ENCODE measurements at regions not wholly inside any gene's neighbourhood (a gene's known extent, or its start where the extent isn't known, plus 50 kb on each side); places are given as distances from the start of the nearest gene placed in this dataset.
A peak's percentile ranks its signal among the peaks of the same experiment; 100 is the strongest.

DNA sequence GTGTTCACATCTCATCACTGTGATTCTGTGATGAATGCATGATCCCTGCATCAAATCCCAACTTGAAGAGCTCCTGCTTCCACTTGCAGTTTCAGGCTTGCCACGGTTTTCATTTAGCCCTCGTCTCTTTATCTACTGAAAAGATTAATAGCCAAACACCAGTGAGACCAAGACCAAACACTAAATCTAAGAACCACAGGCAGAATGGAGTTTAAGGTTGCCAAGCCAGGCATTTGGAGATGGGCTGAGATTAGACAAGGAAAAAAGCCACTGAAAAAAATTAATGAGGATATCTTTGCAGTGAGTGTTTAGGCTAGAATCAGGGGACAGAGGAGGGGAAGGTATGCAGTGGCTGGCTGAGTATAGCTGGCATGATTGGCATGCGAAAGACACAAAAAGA, 227.2 kb upstream of the BLID start:
- TF ChIP-seq MAZ (IDR thresholded peaks at IDR 0.05; ENCODE audit: borderline replicate concordance, low read depth, low read length) (no peak), CHD4 (IDR thresholded peaks at IDR 0.05; ENCODE audit: borderline replicate concordance) (no peak), BCL3 (IDR thresholded peaks at IDR 0.05) (no peak), BHLHE40 (IDR thresholded peaks at IDR 0.05; ENCODE audit: low read depth, low read length) (no peak), POLR2A (IDR thresholded peaks at IDR 0.05; ENCODE audit: low read length) (no peak), JUNB (IDR thresholded peaks at IDR 0.05) (no peak)
- TF ChIP-seq, protein P1, sequence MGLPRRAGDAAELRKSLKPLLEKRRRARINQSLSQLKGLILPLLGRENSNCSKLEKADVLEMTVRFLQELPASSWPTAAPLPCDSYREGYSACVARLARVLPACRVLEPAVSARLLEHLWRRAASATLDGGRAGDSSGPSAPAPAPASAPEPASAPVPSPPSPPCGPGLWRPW (IDR thresholded peaks at IDR 0.05) = no peak

GRCh38 chr11:122342089-122342744, 226.2 kb upstream of the BLID start:
- TF ChIP-seq BHLHE40 (IDR thresholded peaks at IDR 0.05; ENCODE audit: low read depth, low read length) (no peak), PHF8 (IDR thresholded peaks at IDR 0.05; ENCODE audit: borderline replicate concordance, low read depth) (no peak), RFX5 (IDR thresholded peaks at IDR 0.05) (no peak), TP53 (CRISPR knock-in tag; IDR thresholded peaks at IDR 0.05) (no peak), ZNF302 (CRISPR knock-in tag; IDR thresholded peaks at IDR 0.05) (no peak), HOXB13 (CRISPR knock-in tag; IDR thresholded peaks at IDR 0.05; ENCODE audit: low read depth) (no peak), CBX2 (IDR thresholded peaks at IDR 0.05; ENCODE audit: borderline replicate concordance, low read depth) (no peak), NPAS2 (CRISPR knock-in tag; IDR thresholded peaks at IDR 0.05; ENCODE audit: borderline replicate concordance) (no peak), CEBPB (IDR thresholded peaks at IDR 0.05) (no peak), ZSCAN20 (CRISPR knock-in tag; IDR thresholded peaks at IDR 0.05) (no peak), TFCP2L1 (CRISPR knock-in tag; IDR thresholded peaks at IDR 0.05) (no peak)
- H3K4me3 ChIP-seq = no peak overlapping the region
- H3K27ac ChIP-seq = peak overlapping the region in 1 of 2 experiments; percentile 25; a peak in 1 of 6 replicates
- ATAC-seq (no peak), FAIRE-seq (no peak), DNase-seq (ENCODE audit: low read depth in 1 of 2, low spot score in 1 of 2) (peak in 1 of 2 experiments; percentile 5)
- ChIA-PET POLR2A (no interaction called here), CTCF (no interaction called here)
- H3K4me1 ChIP-seq = peaks cover 8% of the 10 kb centered on the region
- H3K4me2 ChIP-seq = 0 out of 3 replicates have a peak overlapping the region, but pooled peaks have one; percentile 15
- H3K9me3 ChIP-seq = no peaks in the 10 kb centered on the region
- 26% methylated on average over 4 of the region's 4 CpGs for WGBS (ENCODE audit: missing lambda C conversion rate)

More for the DNA sequence above, 227.2 kb upstream of the BLID start:
- ChIA-PET CTCF (no interaction called here), POLR2A (no interaction called here)
- Histone ChIP-seq H3K4me3 (no peak overlapping the region), H3K4me2 (no peak overlapping the region), H3K9me3 (no peaks in the 10 kb centered on the region), H3K4me1 (peaks cover 7% of the 10 kb centered on the region; the same call in 2 of the 3 replicates), H3K27ac (no peak overlapping the region)
- no peak for ATAC-seq
- no peak for FAIRE-seq
- WGBS (ENCODE audit: missing lambda C conversion rate) = 32% methylated on average over 3 of the region's 3 CpGs
- DNase-seq (ENCODE audit: low read depth in 1 of 2, low spot score in 1 of 2) = no peak

DNA sequence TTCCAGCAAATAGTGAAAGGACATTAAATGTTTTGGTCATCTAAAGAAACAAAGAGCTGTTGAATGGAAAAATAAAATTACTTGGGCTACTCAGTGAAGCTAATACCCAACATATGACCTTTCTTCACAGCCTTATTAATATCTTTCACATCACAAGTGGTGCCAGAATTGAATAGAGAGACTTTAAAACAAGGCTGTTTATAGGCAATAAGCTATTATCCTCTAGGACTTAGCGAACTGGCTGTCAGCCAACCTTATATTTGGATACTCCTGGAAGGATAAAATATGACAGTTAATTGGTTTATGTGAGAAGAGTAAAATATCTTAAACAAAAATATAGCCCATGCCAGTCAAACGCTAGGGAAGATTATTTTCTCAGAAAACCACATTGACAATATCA, 225.5 kb upstream of the BLID start:
- CTCF ChIA-PET = interaction anchor here (1.0 kb wide), 1 partner anchor 687 kb away, joined by 3 read pairs; no protein-coding TSS in a partner anchor
- TF ChIP-seq GATA3 (IDR thresholded peaks at IDR 0.05; ENCODE audit: borderline replicate concordance) (no peak), FOSL2 (IDR thresholded peaks at IDR 0.05) (no peak), FOSL2 (CRISPR knock-in tag; IDR thresholded peaks at IDR 0.05) (no peak), ESRRA (IDR thresholded peaks at IDR 0.05; ENCODE audit: borderline replicate concordance, low read length) (no peak), SREBF2 (IDR thresholded peaks at IDR 0.05) (no peak)
- peaks cover 11% of the 10 kb centered on the region for H3K4me1 ChIP-seq
- POLR2A ChIA-PET = no interaction called here
- H3K9me3 ChIP-seq = no peaks in the 10 kb centered on the region
- no peak for FAIRE-seq
- no peak overlapping the region for H3K4me2 ChIP-seq
- ATAC-seq = no peak
- no peak overlapping the region for H3K27ac ChIP-seq
- WGBS (ENCODE audit: missing lambda C conversion rate) = 47% methylated on average over 2 of the region's 2 CpGs
- no peak for DNase-seq (ENCODE audit: low read depth in 1 of 2, low spot score in 1 of 2)
- H3K4me3 ChIP-seq = no peak overlapping the region

Measured in A549 (cell line).